ENCODE measurements at regions not wholly inside any gene's neighbourhood (a gene's known extent, or its start where the extent isn't known, plus 50 kb on each side); places are given as distances from the start of the nearest gene placed in this dataset.
"Not testable (repeated sequence)": the region's sequence is repeated elsewhere in the genome, so short reads cannot be mapped to it uniquely, and the experiment has no call there.

DNA sequence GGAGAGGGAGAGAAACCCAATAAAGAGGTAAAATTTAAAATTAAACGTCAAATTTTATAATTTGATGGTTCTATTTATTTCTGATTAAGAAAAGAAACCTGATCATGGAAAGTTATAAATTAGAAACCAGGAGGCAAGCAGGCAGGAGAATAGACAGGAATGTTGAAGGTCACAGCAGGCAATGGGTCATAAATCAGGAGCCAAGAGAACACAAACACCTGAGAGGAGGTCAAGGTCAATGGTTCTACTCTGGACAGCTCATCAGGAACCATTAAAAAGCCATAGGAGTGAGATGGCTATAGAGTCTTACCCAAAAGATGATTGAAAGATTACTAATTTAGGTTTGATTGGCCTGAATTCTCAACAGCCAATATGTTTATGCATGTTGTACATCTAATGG lies 126.9 kb upstream of the HCCS start:
- H3K4me3 ChIP-seq (ENCODE audit: low read depth, low read length): no peak overlapping the region
- H3K4me1 ChIP-seq (ENCODE audit: insufficient read depth): no peaks in the 10 kb centered on the region
- WGBS: 91% methylated on average over 1 of the region's 1 CpG
- no peak overlapping the region for H3K27ac ChIP-seq (ENCODE audit: low read depth)
- no peak for DNase-seq (ENCODE audit: extremely low spot score)
- H3K36me3 ChIP-seq (ENCODE audit: insufficient read depth): no peaks in the 10 kb centered on the region

DNA sequence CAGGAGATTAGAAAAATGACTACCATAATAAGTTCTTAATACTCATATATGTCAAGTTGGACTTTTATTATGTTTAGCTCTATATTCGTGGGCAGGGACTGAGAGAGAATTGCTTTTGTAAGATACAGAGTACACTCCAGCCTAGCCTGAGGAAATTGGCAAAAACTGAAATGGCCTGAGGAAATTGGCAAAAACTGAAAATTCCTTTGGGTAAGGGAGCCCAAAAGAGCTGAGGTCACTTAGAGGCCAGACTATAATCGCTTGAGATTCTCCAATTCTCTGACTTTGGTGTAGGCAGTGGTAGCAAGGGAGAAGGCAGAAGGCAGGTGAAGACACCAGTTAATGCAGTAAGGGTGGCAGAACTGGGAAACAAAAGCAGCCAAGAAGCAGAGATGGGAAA lies 124.5 kb upstream of the HCCS start:
- H3K36me3 ChIP-seq (ENCODE audit: insufficient read depth): no peaks in the 10 kb centered on the region
- DNase-seq (ENCODE audit: extremely low spot score): no peak
- 55% methylated on average over 2 of the region's 2 CpGs for WGBS
- H3K4me3 ChIP-seq (ENCODE audit: low read depth, low read length): no peak overlapping the region
- H3K27ac ChIP-seq (ENCODE audit: low read depth): no peak overlapping the region
- no peaks in the 10 kb centered on the region for H3K4me1 ChIP-seq (ENCODE audit: insufficient read depth)

DNA sequence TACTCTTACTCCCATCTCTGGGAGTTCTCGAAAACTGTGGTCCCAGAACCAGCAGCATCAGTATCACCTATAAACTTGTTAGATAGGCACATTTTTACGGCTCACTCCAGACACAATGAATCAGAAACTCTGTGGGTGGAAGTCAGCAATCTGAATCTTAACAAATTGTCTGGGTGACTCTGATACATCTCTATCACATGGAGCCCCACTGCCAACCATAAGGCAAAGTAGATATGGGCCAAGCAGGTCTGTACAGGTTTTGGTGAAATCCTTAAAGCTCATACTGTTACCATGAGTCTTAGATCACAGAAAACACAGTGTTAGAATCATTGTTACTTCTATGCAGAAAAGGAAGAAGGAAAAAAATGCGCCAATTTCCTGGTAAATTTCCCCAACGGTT lies 122.5 kb upstream of the HCCS start:
- H3K4me3 ChIP-seq (ENCODE audit: low read depth, low read length): no peak overlapping the region
- H3K27ac ChIP-seq (ENCODE audit: low read depth): no peak overlapping the region
- no peaks in the 10 kb centered on the region for H3K36me3 ChIP-seq (ENCODE audit: insufficient read depth)
- 96% methylated on average over 4 of the region's 4 CpGs for WGBS
- no peaks in the 10 kb centered on the region for H3K4me1 ChIP-seq (ENCODE audit: insufficient read depth)
- DNase-seq (ENCODE audit: extremely low spot score): no peak

GRCh38 chrX:10989386-10989785 lies 121.7 kb upstream of the HCCS start:
- Histone ChIP-seq H3K4me1 (ENCODE audit: insufficient read depth) (no peaks in the 10 kb centered on the region), H3K4me3 (ENCODE audit: low read depth, low read length) (no peak overlapping the region), H3K27ac (ENCODE audit: low read depth) (no peak overlapping the region), H3K36me3 (ENCODE audit: insufficient read depth) (no peaks in the 10 kb centered on the region)
- DNase-seq (ENCODE audit: extremely low spot score): no peak
- 84% methylated on average over 3 of the region's 3 CpGs for WGBS

DNA sequence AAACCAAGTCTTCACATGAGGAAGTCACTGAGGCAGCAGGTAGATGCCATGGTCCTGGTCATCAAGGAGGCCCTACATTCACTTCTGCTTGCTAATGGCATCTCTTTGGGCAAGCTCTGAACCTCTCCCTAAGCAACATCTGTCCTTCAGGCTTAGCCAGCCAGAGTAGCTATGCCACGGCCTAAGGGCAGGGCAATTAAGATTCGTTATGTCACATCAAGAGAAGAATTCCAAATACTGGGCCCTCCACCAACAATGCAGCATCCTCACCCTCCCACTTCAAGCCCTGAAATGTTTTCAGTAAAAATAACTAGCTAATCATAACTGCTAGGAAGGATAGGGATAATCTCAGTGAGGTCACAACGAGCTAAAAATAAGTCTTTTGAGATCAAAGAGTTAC lies 120.7 kb upstream of the HCCS start:
- WGBS: 53% methylated on average over 3 of the region's 3 CpGs
- DNase-seq (ENCODE audit: extremely low spot score): no peak
- H3K36me3 ChIP-seq (ENCODE audit: insufficient read depth): no peaks in the 10 kb centered on the region
- no peak overlapping the region for H3K4me3 ChIP-seq (ENCODE audit: low read depth, low read length)
- H3K27ac ChIP-seq (ENCODE audit: low read depth): no peak overlapping the region
- H3K4me1 ChIP-seq (ENCODE audit: insufficient read depth): no peaks in the 10 kb centered on the region

DNA sequence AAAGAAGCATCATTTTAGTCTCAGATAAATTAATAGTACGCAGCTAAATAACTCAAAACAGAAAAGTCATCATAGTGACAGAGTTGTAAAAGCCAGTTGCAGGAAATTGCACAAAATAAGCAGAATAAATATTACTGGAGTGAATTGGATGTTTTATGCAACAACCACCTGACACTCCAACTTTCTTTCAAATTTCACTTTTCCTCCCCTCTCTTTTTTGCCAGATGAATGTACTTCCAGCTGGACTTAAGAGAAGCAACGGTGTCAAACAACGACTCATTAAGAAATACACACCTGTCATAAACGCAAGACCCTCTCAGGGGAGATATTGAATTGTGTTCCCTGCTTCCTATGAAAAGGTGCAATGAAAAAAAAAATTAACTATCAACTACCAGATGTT lies 120.2 kb upstream of the HCCS start:
- Histone ChIP-seq H3K36me3 (ENCODE audit: insufficient read depth) (no peaks in the 10 kb centered on the region), H3K4me1 (ENCODE audit: insufficient read depth) (no peaks in the 10 kb centered on the region), H3K27ac (ENCODE audit: low read depth) (no peak overlapping the region), H3K4me3 (ENCODE audit: low read depth, low read length) (no peak overlapping the region)
- no peak for DNase-seq (ENCODE audit: extremely low spot score)
- WGBS: 90% methylated on average over 4 of the region's 4 CpGs

DNA sequence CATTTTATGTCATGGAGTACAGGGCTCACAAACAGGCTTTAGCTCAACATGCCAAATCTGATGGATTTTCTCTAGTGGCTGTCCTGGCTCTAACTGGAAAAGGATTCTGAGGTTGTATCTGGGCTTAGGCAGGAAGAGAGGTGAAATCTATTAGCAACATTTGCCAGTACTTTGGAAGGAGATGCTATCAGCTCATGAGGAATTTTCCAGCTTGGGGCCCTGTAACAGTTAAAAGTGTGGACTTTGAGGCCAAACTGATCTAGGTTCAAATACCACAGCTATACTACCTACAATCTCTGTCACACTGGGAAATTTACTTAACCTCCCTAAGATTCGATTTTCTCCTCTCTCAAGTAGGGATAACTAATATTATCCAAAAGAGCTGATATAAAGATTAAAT lies 119.0 kb upstream of the HCCS start:
- Histone ChIP-seq H3K4me3 (ENCODE audit: low read depth, low read length) (no peak overlapping the region), H3K36me3 (ENCODE audit: insufficient read depth) (no peaks in the 10 kb centered on the region), H3K4me1 (ENCODE audit: insufficient read depth) (no peaks in the 10 kb centered on the region), H3K27ac (ENCODE audit: low read depth) (no peak overlapping the region)
- 88% methylated on average over 1 of the region's 1 CpG for WGBS
- DNase-seq (ENCODE audit: extremely low spot score): no peak

DNA sequence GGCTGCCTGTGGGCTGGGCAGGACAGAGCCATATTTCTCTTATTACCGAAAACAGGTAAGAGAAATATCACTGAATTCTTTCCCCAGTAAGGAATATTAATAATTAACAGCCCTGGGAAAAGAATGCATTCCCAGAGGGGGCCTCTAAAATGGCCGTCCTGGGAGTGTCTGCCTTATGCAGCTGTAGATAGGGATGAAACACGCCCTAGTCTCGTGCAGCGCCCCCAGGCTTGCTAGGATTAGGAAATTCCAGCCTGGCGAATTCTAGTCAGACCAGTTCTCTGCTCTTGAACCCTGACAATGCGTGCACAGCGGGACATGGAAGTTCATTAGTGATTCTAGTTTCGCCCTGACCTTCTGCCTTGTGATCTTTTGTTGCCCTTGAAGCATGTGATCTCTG lies 104.1 kb upstream of the HCCS start:
- H3K4me1 ChIP-seq (ENCODE audit: insufficient read depth); H3K36me3 ChIP-seq (ENCODE audit: insufficient read depth); H3K4me3 ChIP-seq (ENCODE audit: low read depth, low read length); DNase-seq (ENCODE audit: extremely low spot score); H3K27ac ChIP-seq (ENCODE audit: low read depth): not testable (repeated sequence)
- 96% methylated on average over 7 of the region's 9 CpGs for WGBS

- Histone ChIP-seq H3K4me3 (ENCODE audit: low read depth, low read length) (no peak overlapping the region), H3K36me3 (ENCODE audit: insufficient read depth) (no peaks in the 10 kb centered on the region), H3K27ac (ENCODE audit: low read depth) (no peak overlapping the region), H3K4me1 (ENCODE audit: insufficient read depth) (no peaks in the 10 kb centered on the region)
- WGBS: 100% methylated on average over 1 of the region's 1 CpG
- no peak for DNase-seq (ENCODE audit: extremely low spot score)
Measured at GRCh38 chrX:11010476-11010875, 100.7 kb upstream of the HCCS start.

- Histone ChIP-seq H3K4me1 (ENCODE audit: insufficient read depth) (no peaks in the 10 kb centered on the region), H3K36me3 (ENCODE audit: insufficient read depth) (no peaks in the 10 kb centered on the region), H3K27ac (ENCODE audit: low read depth) (no peak overlapping the region), H3K4me3 (ENCODE audit: low read depth, low read length) (no peak overlapping the region)
- DNase-seq (ENCODE audit: extremely low spot score): no peak
- WGBS: 78% methylated on average over 1 of the region's 1 CpG
Measured at GRCh38 chrX:11016728-11017127, 94.4 kb upstream of the HCCS start.

DNA sequence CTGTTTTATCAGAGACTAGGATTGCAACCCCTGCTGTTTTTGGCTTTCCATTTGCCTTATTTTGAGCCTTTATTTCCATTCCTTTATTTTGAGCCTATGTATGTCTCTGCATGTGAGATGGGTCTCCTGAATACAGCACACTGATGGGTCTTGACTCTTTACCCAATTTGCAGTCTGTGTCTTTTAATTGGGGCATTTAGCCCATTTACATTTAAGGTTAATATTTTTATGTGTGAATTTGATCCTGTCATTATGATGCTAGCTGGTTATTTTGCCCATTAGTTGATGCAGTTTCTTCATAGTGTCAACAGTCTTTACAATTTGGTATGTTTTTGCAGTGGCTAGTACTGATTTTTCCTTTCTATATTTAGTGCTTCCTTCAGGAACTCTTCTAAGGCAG lies 88.5 kb upstream of the HCCS start:
- H3K27ac ChIP-seq (ENCODE audit: low read depth); DNase-seq (ENCODE audit: extremely low spot score); H3K4me3 ChIP-seq (ENCODE audit: low read depth, low read length); H3K36me3 ChIP-seq (ENCODE audit: insufficient read depth); H3K4me1 ChIP-seq (ENCODE audit: insufficient read depth): not testable (repeated sequence)

DNA sequence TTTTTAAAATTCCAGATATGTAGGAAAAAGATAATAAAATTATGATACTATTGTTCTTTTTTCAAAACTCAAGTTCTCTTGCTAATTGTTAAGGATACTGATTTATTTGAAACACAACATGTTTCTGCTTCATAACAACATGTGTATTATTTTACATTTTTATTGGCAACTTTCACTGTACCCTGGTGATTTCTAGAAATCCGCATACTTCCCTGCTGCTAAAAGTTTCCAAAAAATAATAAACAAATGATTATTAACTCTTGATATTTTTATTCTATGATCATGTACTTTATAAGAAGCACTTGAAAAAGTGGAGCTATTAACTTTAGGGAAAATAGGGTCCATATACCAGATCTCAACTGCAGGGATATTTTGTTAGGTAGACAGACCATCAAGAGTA lies 71.2 kb upstream of the HCCS start:
- WGBS: 66% methylated on average over 1 of the region's 1 CpG
- no peak overlapping the region for H3K4me3 ChIP-seq (ENCODE audit: low read depth, low read length)
- H3K36me3 ChIP-seq (ENCODE audit: insufficient read depth): no peaks in the 10 kb centered on the region
- no peak for DNase-seq (ENCODE audit: extremely low spot score)
- H3K4me1 ChIP-seq (ENCODE audit: insufficient read depth): no peaks in the 10 kb centered on the region
- H3K27ac ChIP-seq (ENCODE audit: low read depth): no peak overlapping the region

DNA sequence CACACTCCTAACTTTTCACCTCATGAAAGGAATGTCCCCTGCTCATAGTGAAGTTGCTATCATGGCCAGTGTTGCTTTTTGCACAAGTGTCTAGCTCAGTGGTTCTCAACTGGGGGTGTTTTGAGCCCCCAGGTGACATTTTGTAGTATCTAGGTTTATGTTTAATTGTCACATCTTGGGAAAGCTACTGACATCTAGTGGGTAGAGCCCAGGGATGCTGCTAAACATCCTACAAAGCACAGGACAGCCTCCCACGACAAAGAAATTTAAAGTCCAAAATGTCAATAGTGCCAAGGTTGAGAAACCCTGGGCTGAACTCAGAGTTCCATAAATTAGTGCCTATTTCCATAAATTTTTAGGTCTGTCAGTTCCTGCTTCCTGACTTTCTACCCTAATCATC lies 70.7 kb upstream of the HCCS start:
- H3K27ac ChIP-seq (ENCODE audit: low read depth): no peak overlapping the region
- no peak for DNase-seq (ENCODE audit: extremely low spot score)
- no peak overlapping the region for H3K4me3 ChIP-seq (ENCODE audit: low read depth, low read length)
- WGBS: 50% methylated on average over 1 of the region's 1 CpG
- H3K36me3 ChIP-seq (ENCODE audit: insufficient read depth): no peaks in the 10 kb centered on the region
- H3K4me1 ChIP-seq (ENCODE audit: insufficient read depth): no peaks in the 10 kb centered on the region

DNA sequence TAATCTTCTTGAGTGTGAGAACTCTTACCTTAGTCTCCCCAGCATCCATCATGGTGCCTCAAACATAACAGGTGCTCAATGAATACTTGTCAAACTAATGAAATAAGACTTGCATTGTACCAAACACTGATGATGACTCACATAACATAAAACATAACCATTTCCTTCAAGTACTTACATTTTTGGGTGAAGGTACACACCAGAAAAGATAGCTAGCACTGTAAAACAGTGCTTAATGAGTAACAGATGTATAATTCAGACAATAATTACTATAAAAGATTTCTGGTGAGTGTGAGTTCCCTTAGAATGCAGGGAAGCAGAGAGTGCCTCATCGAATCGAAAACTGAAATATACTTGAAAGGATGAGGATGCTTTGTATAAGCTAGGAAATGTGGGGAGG lies 70.1 kb upstream of the HCCS start:
- no peak overlapping the region for H3K4me3 ChIP-seq (ENCODE audit: low read depth, low read length)
- WGBS: 71% methylated on average over 2 of the region's 2 CpGs
- H3K36me3 ChIP-seq (ENCODE audit: insufficient read depth): no peaks in the 10 kb centered on the region
- DNase-seq (ENCODE audit: extremely low spot score): no peak
- no peak overlapping the region for H3K27ac ChIP-seq (ENCODE audit: low read depth)
- H3K4me1 ChIP-seq (ENCODE audit: insufficient read depth): no peaks in the 10 kb centered on the region

DNA sequence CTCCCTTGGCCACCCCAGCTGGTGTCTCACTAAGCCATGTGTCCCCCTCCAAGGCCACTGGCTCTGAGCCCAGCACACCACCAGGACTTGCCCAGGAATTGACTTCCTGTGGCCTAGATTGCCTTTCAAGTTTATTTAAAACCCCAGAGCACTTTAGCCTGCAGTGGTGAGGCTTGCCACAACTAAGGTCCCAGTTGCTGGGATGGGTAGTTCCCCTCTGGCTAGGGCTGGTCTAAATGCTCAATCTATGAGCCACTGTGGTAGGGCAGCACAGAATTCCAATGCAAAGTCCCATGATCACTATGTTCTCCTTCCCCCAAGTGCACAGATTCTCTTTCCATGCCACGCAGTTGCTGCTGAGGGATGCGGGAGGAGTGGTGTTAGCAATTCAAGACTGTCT lies 61.1 kb upstream of the HCCS start:
- Histone ChIP-seq H3K4me3 (ENCODE audit: low read depth, low read length) (no peak overlapping the region), H3K4me1 (ENCODE audit: insufficient read depth) (no peaks in the 10 kb centered on the region), H3K27ac (ENCODE audit: low read depth) (no peak overlapping the region), H3K36me3 (ENCODE audit: insufficient read depth) (no peaks in the 10 kb centered on the region)
- DNase-seq (ENCODE audit: extremely low spot score): no peak
- 96% methylated on average over 2 of the region's 2 CpGs for WGBS
